ENCODE measurements at regions not wholly inside any gene's neighbourhood (a gene's known extent, or its start where the extent isn't known, plus 50 kb on each side); places are given as distances from the start of the nearest gene placed in this dataset.

- no peak overlapping the region for H3K4me3 ChIP-seq (ENCODE audit: low read depth, low read length)
- TF ChIP-seq CTCF (conservative IDR thresholded peaks at IDR 0.05; ENCODE audit: low read depth, low read length), result no peak
- DNase-seq (ENCODE audit: low read depth), result no peak
These were observed 846.2 kb downstream of the SLC4A3 start for GRCh38 chr2:220473611-220474010.

- DNase-seq (ENCODE audit: low read depth), result no peak
- no peak for TF ChIP-seq CTCF (conservative IDR thresholded peaks at IDR 0.05; ENCODE audit: low read depth, low read length)
- H3K4me3 ChIP-seq (ENCODE audit: low read depth, low read length), result no peak overlapping the region
These were observed 849.4 kb downstream of the SLC4A3 start for GRCh38 chr2:220476877-220477276.

- no peak for DNase-seq (ENCODE audit: low read depth)
- H3K4me3 ChIP-seq (ENCODE audit: low read depth, low read length), result no peak overlapping the region
- no peak for TF ChIP-seq CTCF (conservative IDR thresholded peaks at IDR 0.05; ENCODE audit: low read depth, low read length)
These were observed 851.1 kb downstream of the SLC4A3 start for GRCh38 chr2:220478305-220479058.

GRCh38 chr2:220482716-220483115 lies 855.3 kb downstream of the SLC4A3 start:
- TF ChIP-seq CTCF (conservative IDR thresholded peaks at IDR 0.05; ENCODE audit: low read depth, low read length), result no peak
- H3K4me3 ChIP-seq (ENCODE audit: low read depth, low read length), result no peak overlapping the region
- DNase-seq (ENCODE audit: low read depth), result no peak

- TF ChIP-seq CTCF (conservative IDR thresholded peaks at IDR 0.05; ENCODE audit: low read depth, low read length), result no peak
- no peak overlapping the region for H3K4me3 ChIP-seq (ENCODE audit: low read depth, low read length)
- no peak for DNase-seq (ENCODE audit: low read depth)
These were observed 861.7 kb downstream of the SLC4A3 start for GRCh38 chr2:220489121-220489520.

GRCh38 chr2:220491670-220492069 lies 864.2 kb downstream of the SLC4A3 start:
- no peak overlapping the region for H3K4me3 ChIP-seq (ENCODE audit: low read depth, low read length)
- no peak for DNase-seq (ENCODE audit: low read depth)
- no peak for TF ChIP-seq CTCF (conservative IDR thresholded peaks at IDR 0.05; ENCODE audit: low read depth, low read length)

- TF ChIP-seq CTCF (conservative IDR thresholded peaks at IDR 0.05; ENCODE audit: low read depth, low read length), result no peak
- DNase-seq (ENCODE audit: low read depth), result no peak
- no peak overlapping the region for H3K4me3 ChIP-seq (ENCODE audit: low read depth, low read length)
These were observed 866.6 kb downstream of the SLC4A3 start for GRCh38 chr2:220493871-220494525.

Measured in choroid plexus epithelial cell (primary cell).